ENCODE measurements at regions not wholly inside any gene's neighbourhood (a gene's known extent, or its start where the extent isn't known, plus 50 kb on each side); places are given as distances from the start of the nearest gene placed in this dataset.

DNA sequence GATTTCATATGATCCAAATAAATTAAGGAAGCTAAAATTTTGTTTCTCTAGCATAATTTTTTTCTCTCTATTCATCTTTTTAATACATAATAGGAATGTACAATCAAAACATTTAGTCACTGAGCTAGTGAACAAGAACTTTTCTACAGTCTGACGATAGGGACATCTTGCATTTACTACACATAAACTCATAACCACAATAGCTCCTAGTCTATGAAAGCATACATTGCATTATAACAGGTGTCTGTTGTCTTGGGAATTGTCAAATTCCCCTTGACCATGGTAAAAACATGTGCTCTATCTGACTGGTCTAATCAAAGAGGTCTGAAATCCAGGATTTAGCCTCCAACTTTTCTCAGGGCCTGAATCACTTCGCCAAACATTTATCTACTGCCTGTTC, 144.8 kb downstream of the FAM124B start:
- H3K27me3 Mint-ChIP-seq, result peaks cover 10% of the 10 kb centered on the region
- no peaks in the 10 kb centered on the region for H3K36me3 Mint-ChIP-seq (ENCODE audit: low read depth)
- H3K9me3 Mint-ChIP-seq, result no peaks in the 10 kb centered on the region
- CTCF ChIA-PET, result interaction anchor here (1.0 to 1.1 kb wide), 2 partner anchors 25 to 27 kb away, joined by 3 read pairs; no protein-coding TSS in a partner anchor
- POLR2A ChIA-PET, result no interaction called here
- H3K4me3 Mint-ChIP-seq, result no peak overlapping the region
- no peaks in the 10 kb centered on the region for H3K4me1 Mint-ChIP-seq
- no peak for DNase-seq
- no peak overlapping the region for H3K27ac Mint-ChIP-seq

DNA sequence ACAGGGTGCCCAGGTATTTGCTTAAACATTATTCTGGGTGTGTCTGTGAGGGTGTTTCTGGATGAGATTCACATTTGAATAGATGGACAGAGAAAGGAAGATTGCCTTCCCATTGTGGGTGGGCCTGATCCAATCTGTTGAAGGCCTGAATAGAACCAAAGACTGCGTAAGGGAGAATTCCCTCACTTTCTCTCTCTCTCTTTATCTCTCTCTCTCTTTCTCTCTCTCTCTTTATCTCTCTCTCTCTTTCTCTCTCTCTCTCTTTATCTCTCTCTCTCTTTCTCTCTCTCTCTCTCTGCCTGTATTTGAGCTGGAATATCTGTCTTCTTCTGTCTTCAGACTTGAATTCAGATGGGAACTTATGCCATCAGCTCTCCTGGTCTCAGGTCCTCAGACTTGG, 148.4 kb downstream of the FAM124B start:
- DNase-seq, result no peak
- H3K36me3 Mint-ChIP-seq (ENCODE audit: low read depth), result no peaks in the 10 kb centered on the region
- no peaks in the 10 kb centered on the region for H3K9me3 Mint-ChIP-seq
- H3K27ac Mint-ChIP-seq, result no peak overlapping the region
- ChIA-PET CTCF (no interaction called here), POLR2A (no interaction called here)
- no peak overlapping the region for H3K4me3 Mint-ChIP-seq
- no peaks in the 10 kb centered on the region for H3K4me1 Mint-ChIP-seq
- H3K27me3 Mint-ChIP-seq, result peaks cover 9% of the 10 kb centered on the region

DNA sequence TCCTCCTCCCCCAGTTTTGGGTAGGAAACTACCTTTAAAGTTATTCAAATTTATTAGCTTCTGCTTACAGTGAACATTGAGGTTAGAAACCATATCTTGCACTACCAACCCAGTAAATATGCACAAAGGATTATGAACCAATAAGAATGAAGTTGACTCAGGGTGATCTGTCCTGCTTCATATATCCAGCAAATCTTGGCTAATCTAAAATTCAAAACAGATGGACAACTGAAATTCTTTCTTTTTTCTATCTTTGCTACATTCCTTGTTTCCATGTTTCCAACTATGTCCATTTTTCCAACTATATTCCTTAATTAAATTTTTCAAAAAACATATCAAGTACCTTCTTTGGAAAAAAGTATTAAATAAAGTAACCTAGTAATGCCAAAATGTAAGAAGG, 149.3 kb downstream of the FAM124B start:
- H3K4me1 Mint-ChIP-seq, result no peaks in the 10 kb centered on the region
- no peak for DNase-seq
- H3K4me3 Mint-ChIP-seq, result no peak overlapping the region
- POLR2A ChIA-PET, result no interaction called here
- CTCF ChIA-PET, result no interaction called here
- H3K36me3 Mint-ChIP-seq (ENCODE audit: low read depth), result no peaks in the 10 kb centered on the region
- H3K9me3 Mint-ChIP-seq, result no peaks in the 10 kb centered on the region
- no peak overlapping the region for H3K27ac Mint-ChIP-seq
- H3K27me3 Mint-ChIP-seq, result peaks cover 8% of the 10 kb centered on the region

DNA sequence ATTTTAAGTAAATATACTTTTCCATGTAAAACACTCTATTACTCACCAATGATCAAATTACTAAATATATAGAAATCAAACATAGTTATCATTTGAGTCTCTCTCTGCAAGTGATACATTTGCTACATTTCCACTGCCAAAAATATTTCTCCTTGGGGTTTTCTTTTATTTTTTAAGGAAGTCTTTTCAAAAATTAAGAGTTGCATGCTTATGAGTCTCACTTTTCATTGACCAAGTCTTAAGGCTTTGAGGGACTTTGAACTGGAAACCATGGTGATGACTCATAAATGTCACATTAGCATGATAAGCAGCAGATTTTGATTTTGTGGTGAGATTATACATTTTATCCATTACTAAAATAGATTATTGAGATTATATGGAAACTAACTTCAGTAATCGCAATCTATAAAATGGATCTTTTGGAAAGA, 152.9 kb downstream of the FAM124B start:
- H3K4me1 Mint-ChIP-seq, result no peaks in the 10 kb centered on the region
- H3K36me3 Mint-ChIP-seq (ENCODE audit: low read depth), result no peaks in the 10 kb centered on the region
- H3K27ac Mint-ChIP-seq, result no peak overlapping the region
- H3K9me3 Mint-ChIP-seq, result no peaks in the 10 kb centered on the region
- peaks cover 3% of the 10 kb centered on the region for H3K27me3 Mint-ChIP-seq
- ChIA-PET CTCF (no interaction called here), POLR2A (no interaction called here)
- no peak for DNase-seq
- H3K4me3 Mint-ChIP-seq, result no peak overlapping the region

DNA sequence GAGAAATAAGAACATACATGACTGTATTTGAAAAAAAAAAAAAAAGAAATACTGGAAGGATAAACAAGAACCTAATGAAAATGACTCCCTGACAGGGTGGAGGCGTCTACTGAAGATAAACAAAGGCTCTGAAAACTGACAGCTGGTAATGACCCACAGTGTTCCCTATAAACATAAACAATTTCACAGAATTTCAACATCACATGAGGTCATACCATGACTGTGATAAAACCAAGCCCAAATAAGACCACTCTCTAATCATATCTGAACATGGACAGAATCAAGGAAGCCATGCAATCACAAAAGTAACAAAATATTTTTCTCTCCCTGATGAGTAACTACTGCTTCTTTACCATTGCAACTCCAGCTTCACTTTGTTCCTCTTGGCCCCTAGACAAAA, 159.3 kb downstream of the FAM124B start:
- H3K27me3 Mint-ChIP-seq, result peaks cover 7% of the 10 kb centered on the region
- no peak for DNase-seq
- POLR2A ChIA-PET, result no interaction called here
- H3K4me1 Mint-ChIP-seq, result no peaks in the 10 kb centered on the region
- H3K4me3 Mint-ChIP-seq, result no peak overlapping the region
- no peaks in the 10 kb centered on the region for H3K9me3 Mint-ChIP-seq
- no peaks in the 10 kb centered on the region for H3K36me3 Mint-ChIP-seq (ENCODE audit: low read depth)
- H3K27ac Mint-ChIP-seq, result no peak overlapping the region
- CTCF ChIA-PET, result no interaction called here

DNA sequence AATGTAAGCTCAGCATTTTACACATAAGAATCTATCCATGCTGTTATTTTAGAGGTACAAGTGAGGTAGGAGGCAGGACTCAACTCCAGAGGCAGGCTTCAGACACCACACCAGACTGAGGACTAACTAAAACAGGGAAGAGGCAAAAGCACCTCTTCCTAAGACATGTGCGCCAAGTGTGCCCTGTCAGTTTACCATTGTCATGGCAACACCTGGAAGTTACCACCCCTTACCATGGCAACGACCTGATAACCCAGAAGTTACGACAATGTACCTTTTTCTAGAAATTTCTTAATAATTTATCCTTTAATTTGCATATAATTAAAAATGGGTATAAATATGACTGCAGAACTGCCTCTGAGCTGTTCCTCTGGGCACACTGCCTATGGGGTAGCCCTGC, 160.1 kb downstream of the FAM124B start:
- H3K36me3 Mint-ChIP-seq (ENCODE audit: low read depth), result no peaks in the 10 kb centered on the region
- CTCF ChIA-PET, result no interaction called here
- DNase-seq, result no peak
- POLR2A ChIA-PET, result no interaction called here
- H3K27ac Mint-ChIP-seq, result no peak overlapping the region
- no peaks in the 10 kb centered on the region for H3K9me3 Mint-ChIP-seq
- no peak overlapping the region for H3K4me3 Mint-ChIP-seq
- no peaks in the 10 kb centered on the region for H3K4me1 Mint-ChIP-seq
- H3K27me3 Mint-ChIP-seq, result peaks cover 7% of the 10 kb centered on the region

DNA sequence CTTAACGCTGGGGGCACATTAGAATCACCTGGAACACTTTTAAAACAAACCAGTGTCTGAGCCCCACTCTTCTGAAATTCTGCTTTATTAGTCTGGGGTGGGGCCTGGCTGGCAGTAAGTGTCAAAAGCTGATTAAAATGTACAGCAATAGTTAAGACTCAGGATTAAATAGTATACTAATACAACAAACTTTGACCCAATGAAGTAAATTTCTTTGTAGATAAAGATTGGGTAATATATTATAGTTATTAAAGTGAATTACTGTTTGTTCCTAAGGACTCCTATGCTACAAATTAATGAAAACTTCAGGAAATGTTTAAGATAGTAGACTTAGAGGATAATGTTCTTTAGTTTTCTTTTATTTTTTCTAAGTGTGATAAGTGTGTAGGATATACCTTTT, 160.9 kb downstream of the FAM124B start:
- no peak for DNase-seq
- H3K9me3 Mint-ChIP-seq, result no peaks in the 10 kb centered on the region
- no peaks in the 10 kb centered on the region for H3K4me1 Mint-ChIP-seq
- H3K27me3 Mint-ChIP-seq, result peaks cover 7% of the 10 kb centered on the region
- ChIA-PET CTCF (no interaction called here), POLR2A (no interaction called here)
- no peaks in the 10 kb centered on the region for H3K36me3 Mint-ChIP-seq (ENCODE audit: low read depth)
- H3K4me3 Mint-ChIP-seq, result no peak overlapping the region
- no peak overlapping the region for H3K27ac Mint-ChIP-seq

DNA sequence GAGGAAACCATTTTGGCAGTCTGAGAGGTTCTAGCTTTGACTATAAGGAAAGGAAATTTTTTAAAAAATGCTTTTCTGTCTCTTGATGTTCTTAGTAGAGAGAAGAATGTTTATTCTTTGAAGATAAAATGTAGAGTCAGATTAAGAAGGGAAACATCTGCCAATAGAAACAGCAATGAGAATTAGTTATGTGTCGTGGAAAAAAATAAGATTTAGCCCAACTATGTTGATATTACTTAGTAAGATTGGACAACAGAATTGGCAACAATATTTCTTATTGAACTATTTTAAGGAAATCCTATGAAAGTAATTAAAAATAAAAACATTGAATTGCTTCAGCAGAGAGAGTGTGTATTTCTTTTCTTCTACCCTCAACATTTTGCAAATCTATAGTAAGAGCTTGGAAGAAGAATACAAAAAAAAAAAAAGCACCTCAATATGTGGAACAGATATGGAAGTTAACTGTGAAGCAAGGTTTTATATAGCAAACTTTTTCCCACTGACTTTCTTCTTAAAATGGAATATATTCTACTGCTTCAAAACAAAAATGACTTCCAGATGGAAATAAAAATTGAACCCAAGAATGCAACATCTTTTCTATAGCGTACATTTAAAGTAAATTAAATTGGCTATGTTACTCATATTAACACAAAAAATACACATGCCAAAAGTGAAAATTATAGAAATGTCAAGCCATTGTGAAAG, 177.9 kb downstream of the FAM124B start:
- Mint-ChIP-seq H3K9me3 (no peaks in the 10 kb centered on the region), H3K4me3 (no peak overlapping the region), H3K27ac (no peak overlapping the region), H3K36me3 (ENCODE audit: low read depth) (no peaks in the 10 kb centered on the region), H3K27me3 (peaks cover 19% of the 10 kb centered on the region), H3K4me1 (peaks cover 6% of the 10 kb centered on the region)
- ChIA-PET POLR2A (no interaction called here), CTCF (interaction anchor here (0.8 kb wide), 1 partner anchor 230 kb away, joined by 3 read pairs; no protein-coding TSS in a partner anchor)
- DNase-seq, result no peak

DNA sequence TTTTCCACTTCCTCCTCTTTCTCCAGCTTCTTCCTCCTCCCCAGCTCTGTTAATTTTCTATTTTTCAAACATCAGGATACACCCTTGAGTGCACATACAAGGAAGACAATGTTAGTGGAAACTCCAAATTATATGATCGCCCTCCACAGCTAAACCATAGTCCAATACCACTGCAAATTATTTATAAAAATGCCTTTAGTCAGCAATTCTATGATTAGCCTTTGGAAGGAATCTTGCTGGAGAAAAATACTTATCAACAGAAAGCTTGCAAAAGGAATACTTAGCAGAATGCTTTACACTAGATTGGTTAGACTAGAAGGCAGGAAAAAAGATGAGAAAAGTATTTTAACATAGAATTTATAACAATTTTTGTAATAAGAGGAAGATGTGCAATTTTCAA, 178.9 kb downstream of the FAM124B start:
- no peak overlapping the region for H3K4me3 Mint-ChIP-seq
- H3K36me3 Mint-ChIP-seq (ENCODE audit: low read depth), result no peaks in the 10 kb centered on the region
- peaks cover 20% of the 10 kb centered on the region for H3K27me3 Mint-ChIP-seq
- no peaks in the 10 kb centered on the region for H3K9me3 Mint-ChIP-seq
- H3K27ac Mint-ChIP-seq, result no peak overlapping the region
- peaks cover 6% of the 10 kb centered on the region for H3K4me1 Mint-ChIP-seq
- ChIA-PET CTCF (no interaction called here), POLR2A (no interaction called here)
- DNase-seq, result no peak

DNA sequence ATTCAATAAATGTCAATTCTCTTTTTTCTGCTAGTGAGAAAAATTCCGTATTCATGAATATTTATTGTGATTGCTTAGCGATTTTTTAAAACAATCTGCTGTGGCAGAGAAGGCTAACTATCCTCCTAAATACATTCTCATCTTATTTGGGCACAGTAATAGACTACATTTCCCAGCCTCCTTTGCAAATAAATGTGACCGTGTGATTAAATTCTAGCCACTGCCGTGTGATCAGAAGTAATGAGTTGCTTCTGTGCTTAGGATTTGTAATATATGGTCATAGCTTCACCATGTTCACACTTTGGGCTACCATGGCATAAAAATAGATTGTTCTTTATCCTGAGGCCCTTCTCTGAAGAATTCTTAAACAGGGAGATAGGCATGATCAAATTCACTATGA, 179.6 kb downstream of the FAM124B start:
- CTCF ChIA-PET, result no interaction called here
- no peak for DNase-seq
- Mint-ChIP-seq H3K27ac (no peak overlapping the region), H3K27me3 (peaks cover 20% of the 10 kb centered on the region), H3K4me1 (peaks cover 6% of the 10 kb centered on the region), H3K9me3 (no peaks in the 10 kb centered on the region), H3K36me3 (ENCODE audit: low read depth) (no peaks in the 10 kb centered on the region), H3K4me3 (no peak overlapping the region)
- POLR2A ChIA-PET, result no interaction called here

DNA sequence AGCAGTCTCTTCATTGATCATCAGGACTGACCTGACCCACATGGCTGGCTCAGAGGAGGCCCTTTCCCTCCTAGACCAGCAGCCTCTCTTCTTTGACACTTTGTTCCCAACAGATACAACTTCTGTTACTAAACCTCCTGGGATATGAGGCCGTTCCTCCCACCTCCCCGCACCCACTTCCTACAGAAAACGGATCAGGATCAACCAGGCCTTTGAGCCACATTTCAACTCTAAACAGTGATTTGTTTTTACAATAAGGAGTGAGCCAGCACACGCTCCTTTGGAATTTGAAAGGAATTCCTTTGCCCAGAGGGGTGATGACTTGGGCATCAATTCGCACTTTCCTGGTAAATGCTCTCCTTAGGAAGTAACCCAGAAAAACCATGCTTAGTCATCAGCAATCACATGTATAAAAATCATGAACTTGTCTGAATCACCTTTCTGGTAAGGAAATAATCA, 180.4 kb downstream of the FAM124B start:
- Mint-ChIP-seq H3K27me3 (peaks cover 15% of the 10 kb centered on the region), H3K4me3 (no peak overlapping the region), H3K36me3 (ENCODE audit: low read depth) (no peaks in the 10 kb centered on the region), H3K27ac (no peak overlapping the region), H3K9me3 (no peaks in the 10 kb centered on the region), H3K4me1 (peaks cover 6% of the 10 kb centered on the region)
- no peak for DNase-seq
- CTCF ChIA-PET, result no interaction called here
- POLR2A ChIA-PET, result no interaction called here

DNA sequence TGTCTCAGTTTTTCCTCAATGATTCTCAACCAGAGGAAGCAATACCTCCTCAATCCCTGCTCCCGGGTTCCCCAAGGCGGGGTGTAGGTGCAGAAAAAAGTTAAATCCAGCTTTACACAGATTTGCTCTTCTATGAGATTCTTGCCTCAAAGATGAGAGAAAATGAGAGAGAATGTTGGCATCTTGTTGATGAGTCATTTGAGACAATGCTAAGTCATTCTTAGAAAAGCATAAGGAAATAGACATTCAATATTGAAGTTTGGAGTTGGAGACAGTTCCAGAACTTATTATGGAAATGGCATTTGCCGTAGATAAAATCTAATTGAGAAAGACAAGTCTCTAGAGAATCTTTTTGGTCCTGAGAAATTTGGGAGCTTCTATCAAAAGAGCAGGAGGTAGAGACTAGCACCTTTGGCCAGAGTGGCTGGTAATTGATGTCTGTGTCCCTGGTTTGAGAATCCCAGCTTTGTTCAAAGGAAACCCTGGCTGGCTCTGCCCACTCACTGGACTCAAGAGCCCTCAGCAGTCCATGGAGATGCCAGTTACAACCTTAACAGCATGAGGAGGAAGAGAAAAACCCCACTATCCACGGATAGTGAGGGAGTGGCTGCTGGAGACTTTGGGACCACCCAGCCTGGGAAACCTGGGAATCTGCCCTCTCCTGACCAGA, 181.2 kb downstream of the FAM124B start:
- H3K4me1 Mint-ChIP-seq, result peaks cover 6% of the 10 kb centered on the region
- H3K9me3 Mint-ChIP-seq, result no peaks in the 10 kb centered on the region
- ChIA-PET CTCF (interaction anchor here (0.8 kb wide), 1 partner anchor 36 kb away, joined by 3 read pairs; no protein-coding TSS in a partner anchor), POLR2A (no interaction called here)
- peaks cover 12% of the 10 kb centered on the region for H3K27me3 Mint-ChIP-seq
- no peak overlapping the region for H3K27ac Mint-ChIP-seq
- no peak for DNase-seq
- H3K4me3 Mint-ChIP-seq, result no peak overlapping the region
- H3K36me3 Mint-ChIP-seq (ENCODE audit: low read depth), result no peaks in the 10 kb centered on the region

DNA sequence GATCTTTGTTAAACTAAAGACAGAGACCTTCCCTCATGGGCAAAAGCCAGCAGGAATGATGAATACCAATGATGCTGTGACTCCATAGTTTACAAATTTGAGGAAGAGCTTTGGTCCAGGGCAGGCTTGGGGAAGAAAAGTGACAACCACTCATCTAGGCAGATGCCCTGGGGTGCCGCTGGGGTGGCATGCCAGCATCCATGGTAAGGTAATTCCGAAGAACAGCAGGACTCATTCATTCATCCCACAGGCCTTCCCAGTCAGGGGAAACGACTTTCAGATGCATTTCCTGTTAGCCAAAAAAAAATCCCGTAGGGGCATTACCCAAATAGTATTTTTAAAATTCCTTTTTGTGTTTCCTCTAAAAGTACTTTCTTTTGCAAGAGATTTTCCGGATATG, 180.7 kb upstream of the SERPINE2 start:
- no peak overlapping the region for H3K4me3 Mint-ChIP-seq
- peaks cover 14% of the 10 kb centered on the region for H3K27me3 Mint-ChIP-seq
- ChIA-PET CTCF (no interaction called here), POLR2A (no interaction called here)
- no peaks in the 10 kb centered on the region for H3K9me3 Mint-ChIP-seq
- no peak for DNase-seq
- H3K4me1 Mint-ChIP-seq, result peaks cover 6% of the 10 kb centered on the region
- no peaks in the 10 kb centered on the region for H3K36me3 Mint-ChIP-seq (ENCODE audit: low read depth)
- no peak overlapping the region for H3K27ac Mint-ChIP-seq

DNA sequence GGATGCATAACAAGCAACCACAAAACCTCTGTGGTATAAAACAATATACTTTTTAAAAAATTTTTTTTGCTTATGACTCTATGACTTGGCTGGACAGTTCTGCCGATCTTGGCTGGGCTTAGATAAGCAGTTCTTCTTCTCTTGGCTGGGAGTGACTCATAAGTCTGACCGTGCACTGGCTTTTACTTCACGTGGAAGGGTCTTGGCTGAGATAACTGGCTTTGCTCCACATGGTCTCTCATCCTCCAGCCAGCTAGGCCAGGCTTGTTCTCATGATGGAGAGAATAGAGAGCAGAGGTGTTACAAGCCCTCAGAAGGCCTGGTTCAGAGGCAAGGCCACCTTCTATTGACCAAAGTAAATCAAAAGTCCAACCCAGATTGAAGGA, 178.9 kb upstream of the SERPINE2 start:
- CTCF ChIA-PET, result interaction anchor here (1.5 kb wide), 1 partner anchor 224 kb away, joined by 4 read pairs; no protein-coding TSS in a partner anchor
- no peak overlapping the region for H3K4me3 Mint-ChIP-seq
- peaks cover 15% of the 10 kb centered on the region for H3K27me3 Mint-ChIP-seq
- H3K27ac Mint-ChIP-seq, result no peak overlapping the region
- H3K4me1 Mint-ChIP-seq, result peaks cover 6% of the 10 kb centered on the region
- POLR2A ChIA-PET, result no interaction called here
- H3K9me3 Mint-ChIP-seq, result no peaks in the 10 kb centered on the region
- no peak for DNase-seq
- H3K36me3 Mint-ChIP-seq (ENCODE audit: low read depth), result no peaks in the 10 kb centered on the region

Data from activated CD4-positive, alpha-beta memory T cell treated with anti-CD3 and anti-CD28 coated beads, Interleukin-2, amount 10 ng/mL, durations not matched to agents 7 days and 5 days (primary cell).